GM21717 (cell line): ENCODE measurements at regions not wholly inside any gene's neighbourhood (a gene's known extent, or its start where the extent isn't known, plus 50 kb on each side); places are given as distances from the start of the nearest gene placed in this dataset.

Experiments used
- ATAC-seq: cut with Tn5 transposase; IDR thresholded peaks from one replicate; pipeline ENCODE4 v1.9.1; 2021; ENCODE audit warnings: mild to moderate bottlenecking, moderate library complexity; ENCODE audit not compliant: unreplicated experiment

GRCh38 chr1:221067721-221068120 is 188.5 kb downstream of the HLX start:
- no peak for ATAC-seq

- ATAC-seq: peak; percentile 88
These were observed 190.1 kb downstream of the HLX start for GRCh38 chr1:221069178-221069903.

GRCh38 chr1:221069986-221070385 is 190.7 kb downstream of the HLX start:
- ATAC-seq: no peak

GRCh38 chr1:221071777-221072176 is 192.5 kb downstream of the HLX start:
- ATAC-seq: no peak

GRCh38 chr1:221072214-221072613 is 193.0 kb downstream of the HLX start:
- ATAC-seq: no peak

- no peak for ATAC-seq
These were observed 195.1 kb downstream of the HLX start for GRCh38 chr1:221074332-221074731.

GRCh38 chr1:221075911-221076310 is 196.7 kb downstream of the HLX start:
- no peak for ATAC-seq

- ATAC-seq: no peak
These were observed 197.2 kb downstream of the HLX start for GRCh38 chr1:221076391-221076811.

GRCh38 chr1:221078260-221078965 is 199.2 kb downstream of the HLX start:
- no peak for ATAC-seq

- no peak for ATAC-seq
These were observed 204.7 kb downstream of the HLX start for GRCh38 chr1:221083902-221084301.

GRCh38 chr1:221084681-221085080 is 205.4 kb downstream of the HLX start:
- no peak for ATAC-seq

- no peak for ATAC-seq
These were observed 206.6 kb downstream of the HLX start for GRCh38 chr1:221085701-221086375.

GRCh38 chr1:221087919-221088318 is 208.7 kb downstream of the HLX start:
- no peak for ATAC-seq

GRCh38 chr1:221089273-221089672 is 210.0 kb downstream of the HLX start:
- no peak for ATAC-seq

GRCh38 chr1:221089803-221090202 is 210.6 kb downstream of the HLX start:
- no peak for ATAC-seq

- no peak for ATAC-seq
These were observed 214.9 kb downstream of the HLX start for GRCh38 chr1:221093903-221094791.

- no peak for ATAC-seq
These were observed 218.4 kb downstream of the HLX start for GRCh38 chr1:221097479-221098281.

- ATAC-seq: no peak
These were observed 219.5 kb downstream of the HLX start for GRCh38 chr1:221098471-221099405.
